GM21381 (cell line): ENCODE measurements at regions not wholly inside any gene's neighbourhood (a gene's known extent, or its start where the extent isn't known, plus 50 kb on each side); places are given as distances from the start of the nearest gene placed in this dataset.

Experiments
- ATAC-seq: cut with Tn5 transposase; IDR thresholded peaks from one replicate; pipeline ENCODE4 v1.9.1; 2021; ENCODE audit warnings: mild to moderate bottlenecking, moderate library complexity; ENCODE audit not compliant: unreplicated experiment

GRCh38 chr22:48605125-48605524 lies 1222.5 kb downstream of the BRD1 start:
- ATAC-seq, result no peak

- ATAC-seq, result no peak
Measured at GRCh38 chr22:48603621-48604320, 1223.9 kb downstream of the BRD1 start.

- ATAC-seq, result no peak
Measured at GRCh38 chr22:48602805-48603518, 1224.7 kb downstream of the BRD1 start.

GRCh38 chr22:48600681-48601080 lies 1227.0 kb downstream of the BRD1 start:
- ATAC-seq, result no peak

GRCh38 chr22:48600171-48600570 lies 1227.5 kb downstream of the BRD1 start:
- no peak for ATAC-seq

GRCh38 chr22:48599346-48599745 lies 1228.3 kb downstream of the BRD1 start:
- ATAC-seq, result no peak

GRCh38 chr22:48596111-48596850 lies 1231.4 kb downstream of the BRD1 start:
- ATAC-seq, result no peak

GRCh38 chr22:48595511-48595905 lies 1232.2 kb downstream of the BRD1 start:
- no peak for ATAC-seq

- ATAC-seq, result no peak
Measured at GRCh38 chr22:48594757-48595510, 1232.7 kb downstream of the BRD1 start.

GRCh38 chr22:48594016-48594756 lies 1233.5 kb downstream of the BRD1 start:
- no peak for ATAC-seq

- ATAC-seq, result no peak
Measured at GRCh38 chr22:48593551-48593950, 1234.1 kb downstream of the BRD1 start.

- ATAC-seq, result no peak
Measured at GRCh38 chr22:48592931-48593330, 1234.7 kb downstream of the BRD1 start.

GRCh38 chr22:48592488-48592887 lies 1235.2 kb downstream of the BRD1 start:
- no peak for ATAC-seq

- no peak for ATAC-seq
Measured at GRCh38 chr22:48592066-48592345, 1235.7 kb downstream of the BRD1 start.

- ATAC-seq, result no peak
Measured at GRCh38 chr22:48591286-48592065, 1236.2 kb downstream of the BRD1 start.

- no peak for ATAC-seq
Measured at GRCh38 chr22:48589901-48590300, 1237.8 kb downstream of the BRD1 start.

- ATAC-seq, result no peak
Measured at GRCh38 chr22:48588878-48589450, 1238.7 kb downstream of the BRD1 start.

- no peak for ATAC-seq
Measured at GRCh38 chr22:48588151-48588877, 1239.4 kb downstream of the BRD1 start.
